HepG2 (cell line): ENCODE measurements at regions not wholly inside any gene's neighbourhood (a gene's known extent, or its start where the extent isn't known, plus 50 kb on each side); places are given as distances from the start of the nearest gene placed in this dataset.

Experiments used
- ATAC-seq: fragments of 200-7000 bp; cut with Tn5 transposase; 3 replicates; pipeline ENCODE4 v1.9.1; 2020; ENCODE audit warnings: mild to moderate bottlenecking, moderate library complexity
- BruUV-seq: library from RNA; stranded (reverse); fragments of 400-500 nt; replicated peaks from 2 replicates; lab custom pipeline; 2021; lab: Mats Ljungman, UMichigan
- CTCF ChIA-PET: fragments of 300-600 bp; formaldehyde crosslinking; extraction: SDS; loops from one replicate; lab custom pipeline; 2021; ENCODE audit warnings: low total read pairs, inconsistent platforms, low intra/inter-chr PET ratio; lab: Yijun Ruan, JAX
- POLR2A ChIA-PET: fragments of 350-600 bp; sonication (Branson Sonifier 250); formaldehyde crosslinking; loops from one replicate; lab custom pipeline; 2020; ENCODE audit warnings: antibody characterized with exemption, inconsistent platforms; lab: Yijun Ruan, JAX
- DNase-seq: peaks from one replicate; pipeline ENCODE4 v3.0.0-alpha.2; 2015; ENCODE audit warnings: low spot score
- FAIRE-seq: peaks from 3 replicates; lab custom pipeline; 2011; peaks lifted over from hg19 to GRCh38; lab: Jason Lieb, UNC
- H2AFZ ChIP-seq: one replicate; pipeline ENCODE4 v1.6.1; 2011; ENCODE audit warnings: low read length, inconsistent platforms
- H3K27ac ChIP-seq: fragments of 300-600 bp; 3 replicates; pipeline ENCODE4 v1.8.0; 2011; ENCODE audit warnings: mixed run types, mild to moderate bottlenecking, mixed read lengths, low read length, inconsistent platforms; ENCODE audit not compliant: insufficient read depth; ENCODE audit errors: extremely low read length
- H3K27me3 ChIP-seq, 2 experiments: fragments of 200-600 bp in 1 of 2; 2 replicates in 1 of 2; 3 replicates in 1 of 2; pipeline versions ENCODE4 v1.6.0 to v1.8.0; 2011; ENCODE audit warnings: low read length in 2 of 2, mild to moderate bottlenecking in 2 of 2, moderate library complexity in 2 of 2, inconsistent platforms in 1 of 2; ENCODE audit not compliant: insufficient read depth in 2 of 2, control insufficient read depth in 1 of 2
- H3K36me3 ChIP-seq, 2 experiments: fragments of 200-600 bp in 1 of 2; replicated peaks in 1 of 2; 2 replicates in 1 of 2; 3 replicates in 1 of 2; pipeline versions ENCODE4 v1.5.1 to v1.8.0; 2011; ENCODE audit warnings: low read length in 2 of 2, inconsistent platforms in 1 of 2; ENCODE audit not compliant: insufficient read depth in 2 of 2, control insufficient read depth in 1 of 2
- H3K4me1 ChIP-seq: 2 replicates; pipeline ENCODE4 v1.5.1; 2012; ENCODE audit warnings: low read length, inconsistent platforms; ENCODE audit not compliant: insufficient read depth
- H3K4me2 ChIP-seq: 2 replicates; pipeline ENCODE4 v1.6.0; 2011; ENCODE audit warnings: low read depth, low read length, inconsistent platforms
- H3K4me3 ChIP-seq, 3 experiments: fragments of 200-600 bp in 1 of 3; sonication (generic), shearing (Covaris generic) in 1 of 3; replicated peaks in 1 of 3; 2 replicates each; pipeline ENCODE4 v1.5.1; 2011 to 2016; ENCODE audit warnings: low read length in 3 of 3, inconsistent platforms in 2 of 3, low read depth in 2 of 3, mild to moderate bottlenecking in 2 of 3, control low read depth in 1 of 3, mixed read lengths in 1 of 3; ENCODE audit not compliant: insufficient read depth in 1 of 3
- H3K79me2 ChIP-seq: one replicate; pipeline ENCODE4 v1.6.1; 2011; ENCODE audit warnings: low read length, inconsistent platforms; ENCODE audit not compliant: insufficient read depth
- H3K9ac ChIP-seq: 2 replicates; pipeline ENCODE4 v1.6.0; 2011; ENCODE audit warnings: mild to moderate bottlenecking, low read depth, low read length, inconsistent platforms; ENCODE audit not compliant: insufficient read depth
- H3K9me3 ChIP-seq: 2 replicates; pipeline ENCODE4 v1.5.1; 2012; ENCODE audit warnings: mild to moderate bottlenecking, low read length
- H4K20me1 ChIP-seq: 2 replicates; pipeline ENCODE4 v1.6.0; 2011; ENCODE audit warnings: inconsistent platforms, mild to moderate bottlenecking, low read length, moderate library complexity; ENCODE audit not compliant: insufficient read depth
- CHCHD3 ChIP-seq: sonication (generic); formaldehyde crosslinking; IDR thresholded peaks from 2 replicates; pipeline ENCODE4 v1.8.0; 2022; ENCODE audit warnings: mild to moderate bottlenecking, missing genetic modification reagents, moderate library complexity
- GATA4 ChIP-seq: sonication (generic); IDR thresholded peaks from 2 replicates; pipeline ENCODE4 v1.6.1; 2016; ENCODE audit warnings: antibody characterized with exemption, low read depth, borderline replicate concordance
- GLMP ChIP-seq: sonication (generic); formaldehyde crosslinking; IDR thresholded peaks from 2 replicates; pipeline ENCODE4 v1.9.0; 2021; ENCODE audit warnings: missing genetic modification reagents, mild to moderate bottlenecking, borderline replicate concordance
- HNRNPLL ChIP-seq: fragments of 200-400 bp; formaldehyde crosslinking; IDR thresholded peaks from 2 replicates; pipeline ENCODE4 v1.6.1; 2017; ENCODE audit warnings: mild to moderate bottlenecking, low read depth, low read length; ENCODE audit not compliant: poor library complexity, severe bottlenecking
- IRF2 ChIP-seq: IDR thresholded peaks from 2 replicates; pipeline ENCODE4 v1.6.1; 2018; ENCODE audit warnings: missing genetic modification reagents, missing compliant biosample characterization
- KDM4B ChIP-seq: sonication (generic); formaldehyde crosslinking; IDR thresholded peaks from 2 replicates; pipeline ENCODE4 v1.4.0; 2020; ENCODE audit warnings: missing genetic modification reagents
- NFIB ChIP-seq: sonication (generic); formaldehyde crosslinking; IDR thresholded peaks from 2 replicates; pipeline ENCODE4 v1.9.0; 2021; ENCODE audit warnings: missing genetic modification reagents, mild to moderate bottlenecking, borderline replicate concordance
- PHF21A ChIP-seq: sonication (generic); formaldehyde crosslinking; IDR thresholded peaks from 2 replicates; pipeline ENCODE4 v1.5.0; 2020; ENCODE audit warnings: mild to moderate bottlenecking, missing genetic modification reagents
- TAF1 ChIP-seq: sonication (generic); formaldehyde crosslinking; IDR thresholded peaks from 2 replicates; pipeline ENCODE4 v1.4.0; 2020; ENCODE audit warnings: missing genetic modification reagents
- ZFP36L2 ChIP-seq: sonication (generic); formaldehyde crosslinking; IDR thresholded peaks from 2 replicates; pipeline ENCODE4 v1.4.0; 2020; ENCODE audit warnings: missing genetic modification reagents
- ZMYM2 ChIP-seq: sonication (generic); formaldehyde crosslinking; IDR thresholded peaks from 2 replicates; pipeline ENCODE4 v1.8.0; 2022; ENCODE audit warnings: mild to moderate bottlenecking, missing genetic modification reagents
- ZNF18 ChIP-seq: sonication (generic); formaldehyde crosslinking; IDR thresholded peaks from 2 replicates; pipeline ENCODE4 v1.8.0; 2022; ENCODE audit warnings: mild to moderate bottlenecking, missing genetic modification reagents; ENCODE audit not compliant: insufficient replicate concordance
- ZNF224 ChIP-seq: sonication (generic); formaldehyde crosslinking; IDR thresholded peaks from 2 replicates; pipeline ENCODE4 v1.5.0; 2020; ENCODE audit warnings: mild to moderate bottlenecking, missing genetic modification reagents
- ZNF510 ChIP-seq: sonication (generic); formaldehyde crosslinking; IDR thresholded peaks from 2 replicates; pipeline ENCODE4 v1.4.0; 2020; ENCODE audit warnings: low read depth, mild to moderate bottlenecking, missing genetic modification reagents
- ZNF644 ChIP-seq: IDR thresholded peaks from 2 replicates; pipeline ENCODE4 v1.6.1; 2016; ENCODE audit warnings: low read depth
- ZNF788 ChIP-seq: sonication (generic); formaldehyde crosslinking; IDR thresholded peaks from 2 replicates; pipeline ENCODE4 v1.5.0; 2020; ENCODE audit warnings: mild to moderate bottlenecking, missing genetic modification reagents, borderline replicate concordance
- WGBS: methylation state at CpG from one replicate; pipeline ENCODE4 v1.1.6; 2017; ENCODE audit warnings: low lambda C conversion rate; 5-methylcytosine and 5-hydroxymethylcytosine counted together
- in situ Hi-C: cut with HindIII; loops from 2 replicates; pipeline ENCODE4 v1.10.0; 2017; ENCODE audit warnings: low pct_unique_long_range_greater_than_20kb; ENCODE audit not compliant: extremely low pct_ligation_motif_present
- intact Hi-C: fragments of 100-400 bp; cut with micrococcal nuclease; formaldehyde crosslinking; loops from one replicate; pipeline ENCODE4 v1.10.0; 2022; ENCODE audit not compliant: unreplicated experiment
- TF ChIP-seq, protein P1 (sequence below): sonication (generic); formaldehyde crosslinking; IDR thresholded peaks from 2 replicates; pipeline ENCODE4 v1.8.1; 2023; ENCODE audit warnings: mild to moderate bottlenecking, missing genetic modification reagents, borderline replicate concordance
- TF ChIP-seq, protein P2 (sequence below): sonication (generic); formaldehyde crosslinking; IDR thresholded peaks from 2 replicates; pipeline ENCODE4 v1.4.0; 2020; ENCODE audit warnings: mild to moderate bottlenecking, missing genetic modification reagents

DNA sequence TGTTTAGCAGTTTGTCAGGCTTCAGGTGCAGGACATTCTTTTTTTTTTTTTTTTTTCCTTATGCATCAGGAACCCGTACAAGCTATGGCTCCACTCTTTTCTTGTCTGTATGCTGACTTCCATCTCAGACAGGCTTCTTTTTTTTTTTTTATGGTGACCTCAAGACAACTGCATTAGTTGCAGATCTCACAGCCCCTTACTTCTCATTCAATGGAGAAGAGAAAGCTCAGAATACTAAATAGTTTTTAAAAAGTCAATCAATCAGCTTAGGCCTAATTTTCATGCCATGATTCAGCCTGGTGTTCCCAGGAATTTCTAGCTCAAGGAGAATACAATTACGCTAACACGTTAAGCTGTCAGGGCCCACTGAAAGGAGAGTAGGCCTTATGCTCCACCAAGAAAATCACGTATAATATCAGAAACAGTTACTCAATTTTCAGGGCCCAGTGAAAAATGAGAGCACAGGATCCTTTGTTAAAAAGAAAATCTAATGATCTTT is 1596.0 kb upstream of the MIR17HG start:
- DNase-seq = no peak

DNA sequence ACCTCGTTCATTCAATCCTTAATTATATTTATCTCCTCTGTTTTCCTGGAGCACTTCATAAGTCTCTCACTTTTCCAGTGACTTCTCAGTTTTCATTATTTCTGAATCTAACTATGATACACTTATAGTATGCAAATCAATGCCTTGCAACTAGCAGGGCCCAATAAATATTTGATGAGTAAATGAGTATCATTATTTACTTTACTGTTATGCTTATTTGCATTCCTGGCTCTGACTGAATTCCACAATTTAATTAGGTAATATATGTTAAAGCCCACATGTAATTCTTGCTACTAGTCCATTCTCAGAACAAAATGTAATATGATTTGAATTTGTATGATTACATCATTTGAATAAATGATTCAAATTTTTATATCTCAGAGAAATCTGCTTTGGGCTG is 1595.1 kb upstream of the MIR17HG start:
- Histone ChIP-seq H3K79me2 (no peaks in the 10 kb centered on the region), H3K9me3 (peaks cover 14% of the 10 kb centered on the region)
- WGBS = 0% methylated on average over 1 of the region's 1 CpG

More for the DNA sequence above, 1596.0 kb upstream of the MIR17HG start:
- intact Hi-C loops = no loop called here
- no peak overlapping the region for H3K27ac ChIP-seq
- H3K9ac ChIP-seq = no peak overlapping the region
- H3K27me3 ChIP-seq = no peaks in the 10 kb centered on the region
- H3K9me3 ChIP-seq = peaks cover 10% of the 10 kb centered on the region
- POLR2A ChIA-PET = no interaction called here
- H3K4me2 ChIP-seq = no peak overlapping the region
- whole genome bisulfite sequencing = 1% methylated on average over 4 of the region's 4 CpGs
- H3K4me3 ChIP-seq = no peak overlapping the region
- H2AFZ ChIP-seq = no peak overlapping the region
- FAIRE-seq = no peak
- ATAC-seq = no peak
- in situ Hi-C loops = no loop called here
- H3K36me3 ChIP-seq = no peaks in the 10 kb centered on the region
- no peaks in the 10 kb centered on the region for H4K20me1 ChIP-seq
- CTCF ChIA-PET = no interaction called here
- BruUV-seq = no TSS peak
- H3K4me1 ChIP-seq = no peaks in the 10 kb centered on the region
- no peak for TF ChIP-seq ZNF788
- TF ChIP-seq, protein P1, sequence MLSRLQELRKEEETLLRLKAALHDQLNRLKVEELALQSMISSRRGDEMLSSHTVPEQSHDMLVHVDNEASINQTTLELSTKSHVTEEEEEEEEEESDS (CRISPR knock-in tag) = no peak
- no peak for TF ChIP-seq KDM4B (CRISPR knock-in tag)
- no peak for TF ChIP-seq ZNF224 (CRISPR knock-in tag)
- TF ChIP-seq ZNF510 (CRISPR knock-in tag) = no peak
- TF ChIP-seq NFIB = no peak
- TF ChIP-seq TAF1 (CRISPR knock-in tag) = no peak
- no peak for TF ChIP-seq ZMYM2 (CRISPR knock-in tag)
- no peak for TF ChIP-seq GLMP
- no peak for TF ChIP-seq HNRNPLL
- no peak for TF ChIP-seq GATA4
- no peaks in the 10 kb centered on the region for H3K79me2 ChIP-seq

More for the DNA sequence above, 1595.1 kb upstream of the MIR17HG start:
- Histone ChIP-seq H3K4me3 (no peak overlapping the region), H3K27ac (no peak overlapping the region), H3K27me3 (no peaks in the 10 kb centered on the region), H3K9ac (no peak overlapping the region), H3K36me3 (no peaks in the 10 kb centered on the region), H4K20me1 (no peaks in the 10 kb centered on the region), H3K4me2 (no peak overlapping the region), H3K4me1 (no peaks in the 10 kb centered on the region), H2AFZ (no peak overlapping the region)
- no TSS peak for BruUV-seq
- DNase-seq (no peak), FAIRE-seq (no peak), ATAC-seq (no peak)
- in situ Hi-C loops = no loop called here
- no peak for TF ChIP-seq ZFP36L2 (CRISPR knock-in tag)
- TF ChIP-seq ZNF644 = no peak
- TF ChIP-seq, protein P2, sequence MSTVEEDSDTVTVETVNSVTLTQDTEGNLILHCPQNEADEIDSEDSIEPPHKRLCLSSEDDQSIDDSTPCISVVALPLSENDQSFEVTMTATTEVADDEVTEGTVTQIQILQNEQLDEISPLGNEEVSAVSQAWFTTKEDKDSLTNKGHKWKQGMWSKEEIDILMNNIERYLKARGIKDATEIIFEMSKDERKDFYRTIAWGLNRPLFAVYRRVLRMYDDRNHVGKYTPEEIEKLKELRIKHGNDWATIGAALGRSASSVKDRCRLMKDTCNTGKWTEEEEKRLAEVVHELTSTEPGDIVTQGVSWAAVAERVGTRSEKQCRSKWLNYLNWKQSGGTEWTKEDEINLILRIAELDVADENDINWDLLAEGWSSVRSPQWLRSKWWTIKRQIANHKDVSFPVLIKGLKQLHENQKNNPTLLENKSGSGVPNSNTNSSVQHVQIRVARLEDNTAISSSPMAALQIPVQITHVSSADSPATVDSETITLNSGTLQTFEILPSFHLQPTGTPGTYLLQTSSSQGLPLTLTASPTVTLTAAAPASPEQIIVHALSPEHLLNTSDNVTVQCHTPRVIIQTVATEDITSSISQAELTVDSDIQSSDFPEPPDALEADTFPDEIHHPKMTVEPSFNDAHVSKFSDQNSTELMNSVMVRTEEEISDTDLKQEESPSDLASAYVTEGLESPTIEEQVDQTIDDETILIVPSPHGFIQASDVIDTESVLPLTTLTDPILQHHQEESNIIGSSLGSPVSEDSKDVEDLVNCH (CRISPR knock-in tag) = no peak
- TF ChIP-seq PHF21A = no peak
- TF ChIP-seq CHCHD3 = no peak
- no peak for TF ChIP-seq ZNF18 (CRISPR knock-in tag)
- no peak for TF ChIP-seq IRF2 (CRISPR knock-in tag)
- intact Hi-C loops = no loop called here
- ChIA-PET CTCF (no interaction called here), POLR2A (no interaction called here)
